Gastroesophageal sphincter (tissue), 4 donors: ENCODE measurements at regions not wholly inside any gene's neighbourhood (a gene's known extent, or its start where the extent isn't known, plus 50 kb on each side); places are given as distances from the start of the nearest gene placed in this dataset.

ENCODE experiments used
- ATAC-seq: fragments of 150-250 bp; one replicate; pipeline ENCODE4 v1.9.1; 2016; ENCODE audit warnings: mild to moderate bottlenecking, moderate library complexity
- H3K27ac ChIP-seq, 4 donors: fragments of 200-600 bp; sonication (generic) in 3 of 4; 1 replicate in 3 of 4; 2 replicates in 1 of 4; pipeline ENCODE4 v1.5.1; 2016 to 2019
- H3K27me3 ChIP-seq: fragments of 200-600 bp; sonication (generic); one replicate; pipeline ENCODE4 v1.5.1; 2019
- H3K36me3 ChIP-seq, 2 donors: fragments of 200-600 bp; sonication (generic); one replicate each; pipeline ENCODE4 v1.5.1; 2019; ENCODE audit warnings: control low read depth in 1 of 2
- H3K4me1 ChIP-seq, 3 donors: fragments of 200-600 bp; sonication (generic); 1 replicate in 2 of 3; 2 replicates in 1 of 3; pipeline ENCODE4 v1.5.1; 2016 to 2019; ENCODE audit warnings: control low read depth in 2 of 3
- H3K4me3 ChIP-seq, 2 donors: fragments of 200-600 bp; sonication (generic); one replicate each; pipeline ENCODE4 v1.5.1; 2019; ENCODE audit warnings: mild to moderate bottlenecking in 1 of 2, moderate library complexity in 1 of 2
- H3K9me3 ChIP-seq, 3 donors: fragments of 200-600 bp; sonication (generic); one replicate each; pipeline ENCODE4 v1.5.1; 2017 to 2019; ENCODE audit warnings: control low read depth in 2 of 3
- CTCF ChIP-seq, 4 experiments: fragments of 200-600 bp in 2 of 4; fragments of 450-650 bp in 2 of 4; sonication (generic) in 1 of 4; IDR thresholded peaks; one replicate each; pipeline ENCODE4 v1.5.1; 2017 to 2019; ENCODE audit warnings: antibody characterized with exemption in 4 of 4, mild to moderate bottlenecking in 2 of 4, moderate library complexity in 2 of 4
- EP300 ChIP-seq: sonication (generic); formaldehyde crosslinking; IDR thresholded peaks from one replicate; pipeline ENCODE4 v1.6.1; 2017; ENCODE audit warnings: antibody characterized with exemption, mild to moderate bottlenecking
- POLR2A ChIP-seq, 2 donors: fragments of 450-650 bp; IDR thresholded peaks; one replicate each; pipeline ENCODE4 v1.6.1; 2017; ENCODE audit warnings: antibody characterized with exemption in 2 of 2, mild to moderate bottlenecking in 2 of 2, moderate library complexity in 1 of 2
- POLR2AphosphoS5 ChIP-seq: sonication (generic); formaldehyde crosslinking; IDR thresholded peaks from one replicate; pipeline ENCODE4 v1.6.1; 2017; ENCODE audit warnings: antibody characterized with exemption
- WGBS, 2 donors: methylation state at CpG; one replicate each; pipeline ENCODE4 v1.1.5; 2018; ENCODE audit warnings: low coverage in 1 of 2; 5-methylcytosine and 5-hydroxymethylcytosine counted together

GRCh38 chr4:143109376-143109775, 75.3 kb upstream of the USP38 start:
- TF ChIP-seq POLR2A (IDR thresholded peaks at IDR 0.05) (no peak), POLR2AphosphoS5 (no peak), CTCF (IDR thresholded peaks at IDR 0.05) (no peak), EP300 (no peak)
- Histone ChIP-seq H3K27me3 (no peaks in the 10 kb centered on the region), H3K9me3 (no peaks in the 10 kb centered on the region), H3K27ac (no peak overlapping the region), H3K4me3 (no peak overlapping the region), H3K4me1 (no peaks in the 10 kb centered on the region), H3K36me3 (no peaks in the 10 kb centered on the region)
- no peak for ATAC-seq

- H3K9me3 ChIP-seq: peaks cover 0 to 4% (median 0%) of the 10 kb centered on the region in 3 donors
- ATAC-seq: no peak
- WGBS, 2 donors: 55 to 100% methylated on average over 1 of the region's 1 CpG
Observed at GRCh38 chr4:143118663-143119062, 66.1 kb upstream of the USP38 start.

GRCh38 chr4:143127621-143128020, 57.1 kb upstream of the USP38 start:
- TF ChIP-seq EP300 (no peak), CTCF (IDR thresholded peaks at IDR 0.05) (no peak), POLR2A (IDR thresholded peaks at IDR 0.05) (no peak), POLR2AphosphoS5 (no peak)
- H3K4me3 ChIP-seq: no peak overlapping the region
- H3K27ac ChIP-seq: no peak overlapping the region
- no peaks in the 10 kb centered on the region for H3K36me3 ChIP-seq
- no peak for ATAC-seq
- no peaks in the 10 kb centered on the region for H3K9me3 ChIP-seq
- no peaks in the 10 kb centered on the region for H3K27me3 ChIP-seq
- no peaks in the 10 kb centered on the region for H3K4me1 ChIP-seq

More at GRCh38 chr4:143118663-143119062, 66.1 kb upstream of the USP38 start:
- Histone ChIP-seq H3K4me1 (no peaks in the 10 kb centered on the region), H3K27ac (no peak overlapping the region), H3K27me3 (no peaks in the 10 kb centered on the region), H3K36me3 (no peaks in the 10 kb centered on the region), H3K4me3 (no peak overlapping the region)
- TF ChIP-seq POLR2AphosphoS5 (no peak), CTCF (IDR thresholded peaks at IDR 0.05) (no peak), POLR2A (IDR thresholded peaks at IDR 0.05) (no peak), EP300 (no peak)

- Histone ChIP-seq H3K9me3 (no peaks in the 10 kb centered on the region), H3K4me3 (no peak overlapping the region), H3K27me3 (no peaks in the 10 kb centered on the region), H3K4me1 (no peaks in the 10 kb centered on the region), H3K36me3 (no peaks in the 10 kb centered on the region), H3K27ac (no peak overlapping the region)
- no peak for ATAC-seq
- 74 to 90% methylated on average over 1 of the region's 1 CpG for WGBS, 2 donors
- TF ChIP-seq EP300 (no peak), POLR2A (IDR thresholded peaks at IDR 0.05) (no peak), POLR2AphosphoS5 (no peak), CTCF (IDR thresholded peaks at IDR 0.05) (no peak)
Observed at GRCh38 chr4:143133977-143134376, 50.7 kb upstream of the USP38 start.
